Activated T-helper 1 cell treated with anti-CD3 and anti-CD28 coated beads, Interleukin-2, amount 50 U/mL, for 16 hours (primary cell): ENCODE measurements at regions not wholly inside any gene's neighbourhood (a gene's known extent, or its start where the extent isn't known, plus 50 kb on each side); places are given as distances from the start of the nearest gene placed in this dataset.

Source experiments
- DNase-seq, 2 donors: peaks; one replicate each; pipeline ENCODE4 v3.0.0-alpha.2; 2020; ENCODE audit warnings: low read depth in 1 of 2, low spot score in 1 of 2

DNA sequence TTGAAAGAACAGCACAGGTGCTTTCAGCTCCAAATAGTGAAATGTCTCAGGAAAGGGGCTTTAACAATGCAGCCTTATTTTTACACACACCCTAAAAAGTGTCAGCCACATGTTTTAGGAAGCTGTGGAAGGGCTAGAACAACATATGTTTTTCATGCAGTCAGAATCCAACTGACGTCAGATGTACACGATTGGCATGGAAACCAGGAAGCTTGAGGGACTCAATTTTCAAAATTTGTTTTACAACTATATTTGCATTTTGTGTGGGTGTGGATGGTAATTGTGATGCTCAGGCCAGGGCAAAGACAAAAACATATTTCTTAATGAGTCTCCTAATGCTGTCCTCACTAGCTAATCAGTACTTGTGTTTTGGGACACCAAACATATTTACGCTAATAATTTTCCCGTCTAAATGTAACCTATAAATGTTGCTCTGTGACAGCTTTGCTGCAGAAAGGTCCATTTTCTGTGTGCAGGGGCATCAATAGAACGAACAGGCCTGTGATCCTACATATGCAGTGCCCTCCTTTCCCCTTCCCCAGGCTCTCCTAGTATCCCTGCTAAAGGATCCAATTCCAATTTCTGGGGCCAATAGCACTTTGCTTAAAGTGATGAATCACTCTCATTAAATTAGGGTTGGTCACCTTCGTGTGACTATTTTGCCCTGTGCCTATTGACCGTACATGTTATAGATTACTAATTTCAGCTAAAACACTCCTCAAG lies 434.0 kb upstream of the CDH5 start:
- no peak for DNase-seq

DNA sequence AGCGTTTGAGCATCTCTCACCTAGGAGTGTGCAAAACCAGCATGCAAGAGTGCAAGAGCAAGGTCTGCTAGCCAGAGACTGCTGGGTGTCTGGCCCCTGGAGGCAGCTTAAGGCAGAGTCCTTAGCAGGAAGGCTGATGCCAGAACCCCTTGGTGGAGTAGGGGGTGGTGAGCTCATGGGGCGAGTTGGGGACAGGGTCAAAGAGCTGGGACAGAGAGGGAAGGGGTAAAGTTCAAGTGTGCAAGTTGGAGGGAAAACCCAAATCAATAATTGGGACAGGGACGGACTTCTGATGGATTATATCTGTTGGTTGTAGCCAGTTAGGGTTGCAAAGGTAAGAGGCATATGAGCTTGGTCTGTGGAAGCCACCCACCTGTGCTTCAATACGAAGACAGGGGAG lies 443.6 kb upstream of the CDH5 start:
- no peak for DNase-seq

DNA sequence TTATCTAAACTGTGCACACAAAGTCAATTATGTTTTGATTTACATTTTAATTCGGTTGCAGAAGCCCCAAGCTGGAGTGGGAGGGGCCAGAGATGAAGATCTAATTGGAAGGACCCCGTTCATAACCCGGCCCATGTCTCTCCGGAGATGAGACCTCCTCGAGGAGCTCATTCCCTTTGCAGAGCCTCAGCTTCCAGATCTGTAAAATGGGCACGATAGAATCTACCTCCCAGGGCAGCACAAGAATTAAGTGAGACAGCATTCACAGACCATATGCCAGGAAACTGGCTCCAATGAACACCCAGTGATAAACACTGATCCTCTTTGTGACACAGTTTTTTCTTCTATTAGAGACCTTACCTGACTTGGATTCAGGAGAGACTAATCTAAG lies 446.5 kb upstream of the CDH5 start:
- DNase-seq: no peak

DNA sequence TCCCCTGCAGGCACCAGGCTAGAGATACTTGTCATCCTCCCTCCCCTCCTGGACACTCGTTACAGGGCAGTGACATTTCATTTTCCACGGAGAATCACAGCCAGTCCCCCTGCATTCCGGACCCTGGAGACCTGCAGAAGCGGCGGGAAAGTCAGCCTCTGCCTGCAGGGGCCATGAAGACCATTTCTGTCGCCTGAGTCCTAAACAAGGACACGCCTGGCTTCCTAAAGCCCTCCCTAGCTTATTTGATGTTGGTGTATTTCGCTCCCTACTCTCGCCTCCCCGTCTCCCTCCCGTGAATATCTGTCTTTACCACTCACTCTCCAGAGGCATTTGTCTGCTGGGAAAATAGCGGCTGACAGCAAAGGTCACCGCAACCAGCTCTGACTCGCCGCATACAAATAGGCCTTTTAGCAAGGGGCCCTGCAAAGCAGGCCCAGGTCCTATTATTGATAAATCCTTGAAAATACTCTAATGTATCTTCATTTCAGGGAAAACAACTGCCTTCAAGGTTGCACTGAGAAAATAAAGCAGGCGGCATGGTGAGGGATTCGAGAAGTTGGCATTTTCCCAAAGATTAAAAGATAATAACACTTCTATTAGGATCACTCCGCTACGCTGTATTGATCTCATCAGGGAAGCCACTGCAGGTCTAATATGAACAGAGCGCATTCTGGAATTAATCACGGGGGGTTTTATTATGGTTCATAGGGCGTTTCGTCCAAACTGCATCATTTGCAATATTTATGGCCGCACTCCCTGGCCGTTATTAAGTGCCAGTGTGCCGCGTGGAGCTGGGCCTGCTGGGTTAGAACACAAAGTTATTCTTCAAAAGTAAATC lies 447.1 kb upstream of the CDH5 start:
- no peak for DNase-seq

DNA sequence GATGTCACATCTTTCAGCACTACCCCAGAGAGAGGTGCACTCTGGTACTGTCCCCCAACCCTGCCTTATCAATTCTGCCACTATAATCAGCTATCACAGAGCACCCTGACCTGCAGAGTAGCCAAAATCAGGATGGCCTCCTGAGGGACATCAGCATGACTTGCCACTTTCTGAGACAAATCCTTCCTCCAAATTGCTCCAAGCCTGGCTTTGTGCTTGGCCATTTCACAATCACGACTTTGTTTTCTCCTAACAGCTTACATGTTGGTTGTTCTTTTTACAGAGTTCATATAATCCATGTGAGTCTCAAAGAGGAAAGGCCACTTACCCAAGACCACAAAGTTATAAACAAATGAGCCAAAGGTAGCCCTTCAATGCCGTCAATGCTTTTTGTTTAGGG lies 449.0 kb upstream of the CDH5 start:
- no peak for DNase-seq

DNA sequence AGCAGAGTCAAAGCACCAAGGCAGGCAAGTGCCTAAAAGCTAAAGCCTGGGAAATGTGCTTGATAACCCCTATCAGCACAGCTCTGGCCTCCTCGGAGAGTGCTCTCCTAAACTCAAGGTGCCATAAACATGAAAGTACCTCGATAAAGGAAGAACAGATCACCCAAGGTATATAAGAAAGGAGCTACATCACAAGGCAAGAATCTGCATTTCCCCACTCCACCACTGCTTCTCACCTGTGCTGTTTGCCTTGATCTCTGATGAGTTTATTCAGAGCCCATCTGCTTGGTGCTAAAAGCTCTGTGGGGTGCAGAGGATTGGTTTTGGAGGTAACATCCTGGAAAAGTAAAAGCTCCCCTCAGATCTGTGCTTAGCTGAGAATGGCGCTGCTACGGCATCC lies 449.5 kb upstream of the CDH5 start:
- no peak for DNase-seq

DNA sequence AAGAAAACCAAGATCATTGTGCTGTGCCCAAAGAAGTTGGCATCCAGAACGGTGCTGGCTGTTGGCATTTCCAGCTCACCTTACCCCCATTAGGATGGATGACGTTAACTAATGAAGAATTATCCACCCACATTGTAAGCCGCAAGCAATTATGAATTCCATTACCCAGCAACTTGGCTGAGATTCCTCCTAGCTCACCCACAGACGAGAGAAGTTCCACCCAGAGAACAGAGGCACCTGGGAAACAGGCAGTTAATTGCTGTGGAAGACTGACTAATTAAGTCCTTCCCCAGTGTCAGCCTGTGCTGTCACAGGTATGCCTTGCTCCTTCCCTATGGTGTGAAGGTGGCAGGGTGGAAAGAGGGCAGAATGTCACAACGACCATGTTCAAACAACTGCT lies 456.2 kb upstream of the CDH5 start:
- DNase-seq: no peak

DNA sequence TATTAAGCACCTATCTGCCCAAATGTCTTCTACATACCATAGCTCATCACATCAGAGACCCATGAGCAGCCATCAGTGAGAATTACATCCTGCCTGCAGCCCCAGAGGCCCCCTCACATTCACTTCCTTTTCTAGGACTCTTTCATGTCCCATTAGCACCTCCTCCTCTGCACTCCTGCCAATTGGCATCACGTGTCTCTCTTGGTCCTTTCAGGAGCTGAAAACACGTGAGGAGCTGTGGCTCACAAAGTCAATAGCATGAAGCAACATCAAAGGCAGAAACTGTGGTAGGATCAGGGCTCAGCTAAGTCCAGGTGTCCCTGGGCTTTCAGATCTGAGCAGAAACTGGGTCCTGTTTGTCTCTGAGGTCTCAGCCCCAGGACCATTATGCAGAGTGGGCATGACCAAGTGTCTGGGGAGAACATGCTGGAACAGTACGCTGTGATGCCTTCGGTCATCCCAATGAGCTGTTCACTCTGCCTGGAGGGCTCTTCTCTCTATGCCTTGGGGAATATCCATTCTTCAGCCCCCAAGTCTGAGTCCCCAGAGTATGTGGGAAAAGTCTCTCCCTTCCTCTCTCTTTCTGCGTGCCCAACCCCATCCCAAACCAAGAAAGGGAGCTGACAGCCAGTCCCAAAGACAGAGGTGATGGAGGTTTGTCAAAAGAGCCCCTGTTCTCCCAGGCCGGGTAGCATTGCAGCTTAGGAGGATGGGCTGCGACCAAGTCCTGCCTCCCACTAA lies 457.0 kb upstream of the CDH5 start:
- DNase-seq: no peak

DNA sequence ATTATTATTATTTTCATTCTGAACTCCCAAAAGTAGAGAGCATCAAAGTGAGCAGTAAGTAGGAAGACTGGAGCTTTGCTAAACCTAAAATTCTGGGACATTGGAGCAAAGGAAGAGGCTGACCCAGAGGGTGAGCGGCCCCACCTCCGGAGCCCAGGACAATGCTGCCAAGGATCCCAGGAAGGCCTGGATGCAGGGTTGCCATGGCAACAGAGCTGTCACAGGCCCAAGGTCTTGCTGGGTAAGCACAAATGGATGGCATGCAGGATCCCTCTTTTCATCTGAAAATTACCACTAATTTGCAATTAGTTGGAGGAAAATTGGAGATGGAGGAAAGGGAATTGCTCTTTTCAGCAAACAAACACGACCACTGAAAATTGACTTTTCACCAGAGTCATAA lies 457.9 kb upstream of the CDH5 start:
- DNase-seq: no peak

DNA sequence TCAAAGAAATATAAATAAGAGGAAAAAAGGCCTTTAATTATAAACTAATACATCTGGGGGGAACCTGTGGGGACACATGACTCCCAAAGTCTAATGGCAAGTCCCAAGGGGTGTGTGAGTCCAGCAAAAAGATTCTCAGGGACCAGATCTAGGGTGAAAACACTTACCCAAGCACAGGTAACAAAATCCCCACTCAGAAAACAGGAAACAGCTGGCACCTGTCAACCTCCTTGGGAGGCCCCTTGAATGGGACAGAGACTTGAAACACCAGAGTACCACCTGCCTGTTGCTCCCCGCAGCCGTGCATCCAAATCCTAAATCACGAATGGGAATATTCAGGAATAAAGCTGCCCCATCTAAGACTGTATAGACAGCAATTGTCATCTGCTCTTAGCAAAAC lies 461.2 kb upstream of the CDH5 start:
- no peak for DNase-seq

DNA sequence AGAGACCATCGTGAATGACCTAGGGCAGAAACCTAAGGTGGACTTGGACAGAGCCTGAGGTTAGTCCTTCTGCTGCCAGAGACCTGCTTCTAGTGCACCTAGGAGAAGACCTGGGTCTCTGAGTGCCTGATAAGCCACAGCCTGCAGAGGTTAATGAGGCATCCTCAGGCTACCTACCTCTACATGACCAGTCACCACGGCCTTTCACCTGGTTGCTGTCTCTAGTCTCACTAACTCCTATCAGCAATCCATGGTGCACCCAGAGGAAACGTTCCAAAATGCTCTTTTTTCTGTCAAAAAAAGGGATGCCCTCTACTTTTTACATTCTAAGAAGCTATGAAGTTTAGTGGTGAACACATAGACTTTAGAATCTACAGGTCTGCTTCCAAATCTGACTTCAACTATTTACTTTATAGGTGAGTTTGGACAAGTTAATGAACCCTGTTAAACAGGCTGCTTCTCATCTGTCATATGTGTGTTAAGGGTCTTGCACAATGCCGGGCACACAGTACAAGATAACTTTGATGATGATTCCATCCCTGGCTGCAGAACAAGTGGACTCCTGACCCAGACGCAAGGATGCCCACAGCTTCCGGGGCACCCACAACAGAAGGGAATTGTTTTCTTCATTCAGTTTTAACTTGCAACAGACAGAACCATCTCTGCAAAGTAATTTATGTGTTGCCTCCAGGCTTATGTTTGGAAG lies 469.9 kb upstream of the CDH5 start:
- DNase-seq: no peak

DNA sequence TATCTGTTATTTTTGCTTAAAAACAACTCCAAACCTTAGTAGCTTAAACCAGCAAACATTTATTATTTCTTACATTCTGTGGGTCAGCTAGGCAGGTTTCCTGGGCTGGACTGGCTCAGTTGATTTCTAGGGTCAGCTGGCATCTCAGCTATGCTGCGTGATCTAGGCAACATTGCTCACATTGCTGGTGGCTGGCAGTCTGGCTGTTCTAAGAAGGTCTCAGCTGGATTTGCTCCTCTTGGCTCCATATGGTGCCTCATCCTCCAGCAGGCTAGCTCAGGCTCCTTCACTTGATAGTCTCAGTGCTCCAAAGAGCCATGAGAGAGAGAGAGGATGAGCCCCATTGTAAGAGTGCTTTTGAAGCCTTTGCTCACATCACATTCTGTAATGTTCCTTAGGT lies 470.6 kb upstream of the CDH5 start:
- DNase-seq: no peak

DNA sequence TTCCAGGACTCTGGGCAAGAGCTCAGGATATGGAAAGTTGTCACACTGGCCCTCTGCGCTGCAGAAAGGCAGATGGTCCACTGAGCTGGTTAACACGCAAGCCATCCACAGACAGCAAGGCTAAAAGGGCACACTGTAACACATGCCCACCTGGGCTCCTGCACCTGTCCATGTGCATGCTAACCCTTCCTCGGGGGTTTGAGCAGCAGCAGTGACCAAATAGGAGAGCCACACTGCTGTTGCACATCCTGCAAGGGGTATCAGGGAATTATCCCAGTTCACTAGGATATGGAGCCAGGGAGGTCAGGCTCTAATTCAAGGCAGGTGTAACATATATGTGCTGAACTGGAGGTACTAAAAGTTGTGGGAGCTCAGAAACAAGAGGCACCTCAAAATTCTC lies 471.0 kb upstream of the CDH5 start:
- no peak for DNase-seq

DNA sequence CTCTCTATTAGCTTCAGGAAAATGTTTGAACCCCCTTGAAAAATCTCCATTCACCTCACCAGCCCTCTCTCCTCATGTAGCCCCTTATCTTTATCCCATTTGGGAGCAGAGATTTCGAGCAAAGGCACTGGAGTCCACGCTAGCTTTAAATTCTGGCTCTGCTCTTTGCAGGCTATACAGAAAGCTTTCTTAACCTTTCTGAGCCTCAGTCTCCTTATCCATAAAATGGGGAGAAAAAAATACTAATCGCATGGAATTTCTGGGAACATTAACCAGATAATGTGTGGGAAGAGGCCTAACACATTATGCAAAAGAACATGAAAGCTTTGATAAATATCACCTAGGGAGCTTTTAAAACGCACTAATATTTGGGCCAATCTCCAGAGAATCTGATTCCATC lies 476.3 kb upstream of the CDH5 start:
- no peak for DNase-seq

DNA sequence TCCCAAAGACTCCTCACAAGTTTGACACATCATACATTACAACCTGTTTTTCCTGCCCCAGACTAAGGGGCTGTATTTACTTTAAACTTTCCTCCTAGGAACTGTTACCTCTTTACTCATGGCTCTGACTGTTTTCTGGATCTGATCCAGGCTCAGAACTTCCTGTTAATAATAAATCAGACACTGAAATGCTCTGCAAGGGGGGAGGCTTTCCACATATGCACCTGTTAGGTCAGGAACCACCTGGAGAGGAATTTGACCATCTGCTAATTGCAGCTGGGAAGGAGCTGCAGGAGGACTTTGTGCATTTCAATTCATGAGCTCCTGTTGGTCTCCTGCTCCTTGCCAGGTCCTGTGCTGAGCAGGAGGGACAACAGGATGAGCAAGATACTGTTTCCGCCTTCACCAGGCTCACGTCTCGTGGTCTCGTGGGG lies 476.9 kb upstream of the CDH5 start:
- DNase-seq: no peak

DNA sequence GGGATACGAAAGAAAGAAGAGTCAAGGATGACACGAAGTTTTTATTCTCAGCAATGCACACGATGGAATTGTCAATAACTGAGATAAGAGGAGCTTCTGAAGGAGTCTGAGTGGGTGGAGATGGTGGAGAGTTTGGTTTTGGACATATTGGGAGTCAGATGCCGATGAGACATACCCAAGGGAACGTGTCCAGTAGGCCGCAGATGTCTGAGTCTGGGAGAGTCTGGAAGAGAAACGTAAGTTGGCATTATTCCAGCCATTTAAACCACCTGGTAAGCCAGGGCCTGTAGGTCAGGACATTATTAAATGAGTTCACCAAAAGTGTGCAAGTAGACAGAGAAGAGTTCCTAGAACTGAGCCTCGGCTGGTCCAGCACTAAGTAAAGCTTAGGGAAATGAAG lies 478.3 kb upstream of the CDH5 start:
- DNase-seq: no peak

DNA sequence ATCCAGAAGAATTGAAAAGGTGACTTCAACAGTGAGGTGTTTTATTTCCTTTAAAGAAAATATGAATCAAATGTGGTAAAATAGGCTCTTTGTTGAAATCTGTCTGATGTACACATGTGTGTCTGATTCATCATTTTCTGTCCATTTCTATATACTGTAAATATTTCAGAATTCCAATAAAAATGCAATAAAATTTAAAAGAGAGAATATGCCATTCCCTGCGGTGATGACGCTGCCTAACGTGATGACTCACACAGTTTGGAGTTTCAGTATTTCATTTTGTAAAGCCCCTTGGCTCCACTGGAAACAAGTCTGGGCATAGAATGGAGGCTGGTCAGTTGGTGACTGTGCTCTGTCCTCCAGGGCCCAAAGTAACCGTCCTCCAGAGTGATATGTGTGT lies 482.5 kb upstream of the CDH5 start:
- DNase-seq: no peak

DNA sequence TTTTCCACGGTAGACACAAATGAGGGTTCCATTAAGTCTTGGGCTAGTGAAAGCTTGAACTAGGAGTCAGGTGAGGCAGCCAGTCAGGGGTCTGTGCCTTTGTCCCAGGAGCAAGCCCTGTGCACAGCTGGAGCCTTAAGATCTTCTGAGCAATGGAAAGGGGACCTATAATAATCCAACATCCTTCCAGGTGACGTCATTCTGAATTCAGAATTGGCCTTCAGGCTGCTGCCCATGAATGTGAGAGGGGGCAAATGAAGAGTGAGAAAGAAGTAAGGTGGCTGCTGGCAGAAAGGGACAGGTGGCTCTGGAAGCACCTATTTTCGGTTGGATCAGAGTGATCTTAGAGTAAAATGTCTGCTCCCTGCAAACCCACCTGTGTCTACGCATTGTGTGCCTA lies 488.1 kb upstream of the CDH5 start:
- no peak for DNase-seq

DNA sequence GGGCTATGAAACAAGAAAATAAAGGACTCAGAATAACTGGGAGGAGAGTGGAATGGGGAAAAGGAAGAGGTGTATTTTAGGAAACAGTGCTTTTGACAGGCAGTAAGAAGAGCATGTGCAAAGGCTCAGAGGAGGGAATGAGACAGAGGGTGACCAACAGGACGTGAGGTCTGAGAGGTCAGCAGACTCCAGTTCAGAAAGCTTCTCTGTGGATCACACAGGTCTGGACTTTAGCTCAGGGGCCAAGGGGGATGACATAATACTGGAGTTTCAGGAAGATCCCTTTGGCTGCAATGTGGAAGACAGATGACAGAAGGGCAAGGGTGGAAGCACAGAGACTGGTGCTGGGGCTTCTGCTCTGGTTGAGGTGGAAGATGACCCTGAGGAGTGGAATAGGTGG lies 489.9 kb upstream of the CDH5 start:
- DNase-seq: no peak

DNA sequence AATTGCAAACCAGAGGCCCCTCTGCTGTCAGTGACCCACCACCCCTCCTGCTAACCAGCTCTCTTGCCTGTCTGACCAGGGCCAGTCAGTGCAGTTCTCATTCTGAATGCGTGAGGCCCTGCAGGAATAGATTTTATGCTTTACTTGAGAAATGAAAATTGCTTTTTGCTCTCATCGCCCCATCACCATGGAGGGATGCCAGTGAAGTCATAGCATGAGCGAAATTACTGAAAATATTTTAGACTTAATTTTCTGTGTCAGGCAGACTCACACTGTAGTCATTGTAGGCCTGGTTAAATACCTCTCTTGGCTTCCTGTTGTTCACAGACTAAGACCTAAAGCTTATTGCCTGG lies 490.5 kb upstream of the CDH5 start:
- no peak for DNase-seq

DNA sequence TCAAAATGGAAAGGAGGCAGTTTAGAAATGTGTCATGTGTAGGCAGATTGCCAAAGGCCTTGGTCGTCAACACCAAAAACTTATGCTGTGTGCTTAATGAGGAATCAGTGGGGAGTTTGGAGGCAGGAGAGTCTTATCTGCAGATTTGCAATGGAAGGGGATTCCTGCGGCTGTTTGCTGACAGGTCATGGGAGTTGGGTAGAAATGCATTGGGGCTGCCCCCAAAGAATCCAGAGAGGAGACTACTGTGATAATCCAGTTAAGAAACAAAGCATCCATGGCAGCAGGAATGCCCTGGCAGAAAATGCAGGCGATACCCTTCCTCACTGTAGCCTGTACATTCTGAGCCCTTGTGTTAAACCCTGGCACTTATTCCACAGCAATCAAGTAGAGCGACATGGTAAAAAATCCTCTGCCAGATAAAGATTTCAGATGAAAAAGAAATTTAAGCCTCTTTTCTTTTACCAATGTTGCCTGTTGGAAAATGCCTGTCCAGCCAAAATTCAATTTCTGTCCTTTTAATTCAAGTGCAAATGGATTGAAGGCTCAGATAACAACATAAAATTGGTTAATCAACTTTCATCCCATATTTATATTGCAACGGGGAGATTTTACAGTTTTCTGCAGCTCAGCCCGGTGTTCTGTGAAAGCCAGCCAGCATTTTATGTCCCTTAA lies 491.0 kb upstream of the CDH5 start:
- no peak for DNase-seq
